Panc1 (cell line): ENCODE measurements at regions not wholly inside any gene's neighbourhood (a gene's known extent, or its start where the extent isn't known, plus 50 kb on each side); places are given as distances from the start of the nearest gene placed in this dataset.

Experiments
- ATAC-seq: fragments of 200-7000 bp; cut with Tn5 transposase; 2 replicates; pipeline ENCODE4 v1.9.1; 2020; ENCODE audit warnings: mild to moderate bottlenecking, moderate library complexity
- BruUV-seq: library from RNA; stranded (reverse); fragments of 400-500 nt; replicated peaks from 2 replicates; lab custom pipeline; 2021; lab: Mats Ljungman, UMichigan
- CTCF ChIA-PET: fragments of 300-600 bp; sonication (Branson Sonifier 250); formaldehyde crosslinking; loops from one replicate; lab custom pipeline; 2022; ENCODE audit warnings: antibody characterized with exemption; lab: Charles Lee
- POLR2A ChIA-PET: fragments of 300-600 bp; sonication (Branson Sonifier 250); formaldehyde crosslinking; loops from one replicate; lab custom pipeline; 2022; ENCODE audit warnings: antibody characterized with exemption; lab: Charles Lee
- DNase-seq: peaks from one replicate; pipeline ENCODE4 v3.0.0-alpha.2; 2010; ENCODE audit warnings: low read depth, low spot score
- H3K27ac ChIP-seq: 2 replicates; pipeline ENCODE4 v1.5.1; 2011; ENCODE audit warnings: mild to moderate bottlenecking, low read length, inconsistent platforms
- H3K27me3 ChIP-seq: fragments of 200-500 bp; sonication (Bioruptor generic); 2 replicates; pipeline ENCODE4 v1.6.0; 2014; ENCODE audit warnings: low read length, inconsistent platforms; ENCODE audit not compliant: control insufficient read depth, insufficient read depth
- H3K36me3 ChIP-seq: fragments of 200-500 bp; sonication (Bioruptor generic); 2 replicates; pipeline ENCODE4 v1.5.1; 2014; ENCODE audit warnings: inconsistent platforms, mild to moderate bottlenecking, low read length, moderate library complexity; ENCODE audit not compliant: control insufficient read depth, insufficient read depth
- H3K4me1 ChIP-seq: 2 replicates; pipeline ENCODE4 v1.5.1; 2011; ENCODE audit warnings: inconsistent platforms, mild to moderate bottlenecking, low read length, moderate library complexity; ENCODE audit not compliant: control insufficient read depth, insufficient read depth
- H3K4me3 ChIP-seq, 2 experiments: 2 replicates each; pipeline ENCODE4 v1.5.1; 2011 to 2012; ENCODE audit warnings: low read depth in 2 of 2, low read length in 2 of 2, mild to moderate bottlenecking in 2 of 2, inconsistent platforms in 1 of 2, moderate library complexity in 1 of 2
- H3K9me3 ChIP-seq: fragments of 200-500 bp; sonication (Bioruptor generic); 2 replicates; pipeline ENCODE4 v1.5.1; 2014; ENCODE audit warnings: low read depth, mild to moderate bottlenecking, inconsistent platforms, low read length, moderate library complexity; ENCODE audit not compliant: control insufficient read depth, insufficient read depth
- POLR2AphosphoS5 ChIP-seq: IDR thresholded peaks from 2 replicates; pipeline ENCODE4 v1.6.1; 2012; ENCODE audit warnings: mild to moderate bottlenecking, low read depth, low read length, moderate library complexity
- SIN3A ChIP-seq: IDR thresholded peaks from 2 replicates; pipeline ENCODE4 v1.6.1; 2012; ENCODE audit warnings: low read depth, mild to moderate bottlenecking, low read length, moderate library complexity, borderline replicate concordance; ENCODE audit not compliant: insufficient read depth
- TCF7L2 ChIP-seq: IDR thresholded peaks from 2 replicates; pipeline ENCODE4 v1.6.1; 2011; ENCODE audit warnings: mild to moderate bottlenecking, low read depth, low read length, inconsistent platforms
- in situ Hi-C: cut with HindIII; loops from 2 replicates; pipeline ENCODE4 v1.10.0; 2016; ENCODE audit warnings: low sequenced_read_pairs, low pct_unique_long_range_greater_than_20kb
- intact Hi-C: fragments of 100-400 bp; cut with micrococcal nuclease; formaldehyde crosslinking; loops from one replicate; pipeline ENCODE4 v1.10.0; 2022; ENCODE audit not compliant: unreplicated experiment
- TF ChIP-seq, protein P1 (sequence below), 2 experiments: IDR thresholded peaks; 2 replicates each; pipeline ENCODE4 v1.6.1; 2011 to 2012; ENCODE audit warnings: low read depth in 2 of 2, control low read depth in 1 of 2, low read length in 1 of 2, mild to moderate bottlenecking in 1 of 2, moderate library complexity in 1 of 2; ENCODE audit not compliant: insufficient read depth in 1 of 2
- TF ChIP-seq, protein P2 (sequence below): fragments of 450-650 bp; IDR thresholded peaks from 2 replicates; pipeline ENCODE4 v1.5.1; 2017; ENCODE audit warnings: mild to moderate bottlenecking

DNA sequence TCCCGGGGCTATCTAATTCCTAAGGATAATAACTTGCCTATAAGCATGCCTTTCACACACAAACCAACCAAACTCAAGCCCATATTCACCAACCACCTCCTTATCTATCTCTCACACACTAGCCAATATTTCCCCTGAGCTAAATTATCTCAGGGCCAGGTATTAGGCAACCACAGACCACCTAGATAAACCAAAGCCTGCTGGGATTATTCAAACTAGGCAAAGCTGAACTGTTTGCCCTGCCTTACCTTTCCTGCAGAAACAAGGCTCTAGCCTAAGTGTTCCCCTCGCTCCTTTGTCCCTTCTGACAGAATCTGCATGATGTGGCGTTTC, 114.7 kb upstream of the EEA1 start:
- H3K4me1 ChIP-seq, result no peaks in the 10 kb centered on the region
- no peaks in the 10 kb centered on the region for H3K9me3 ChIP-seq
- no peak overlapping the region for H3K27ac ChIP-seq
- no peaks in the 10 kb centered on the region for H3K27me3 ChIP-seq
- no TSS peak for BruUV-seq
- ChIA-PET CTCF (no interaction called here), POLR2A (no interaction called here)
- no peak overlapping the region for H3K4me3 ChIP-seq
- H3K36me3 ChIP-seq, result no peaks in the 10 kb centered on the region
- no peak for ATAC-seq
- in situ Hi-C loops, result no loop called here
- TF ChIP-seq, protein P1, sequence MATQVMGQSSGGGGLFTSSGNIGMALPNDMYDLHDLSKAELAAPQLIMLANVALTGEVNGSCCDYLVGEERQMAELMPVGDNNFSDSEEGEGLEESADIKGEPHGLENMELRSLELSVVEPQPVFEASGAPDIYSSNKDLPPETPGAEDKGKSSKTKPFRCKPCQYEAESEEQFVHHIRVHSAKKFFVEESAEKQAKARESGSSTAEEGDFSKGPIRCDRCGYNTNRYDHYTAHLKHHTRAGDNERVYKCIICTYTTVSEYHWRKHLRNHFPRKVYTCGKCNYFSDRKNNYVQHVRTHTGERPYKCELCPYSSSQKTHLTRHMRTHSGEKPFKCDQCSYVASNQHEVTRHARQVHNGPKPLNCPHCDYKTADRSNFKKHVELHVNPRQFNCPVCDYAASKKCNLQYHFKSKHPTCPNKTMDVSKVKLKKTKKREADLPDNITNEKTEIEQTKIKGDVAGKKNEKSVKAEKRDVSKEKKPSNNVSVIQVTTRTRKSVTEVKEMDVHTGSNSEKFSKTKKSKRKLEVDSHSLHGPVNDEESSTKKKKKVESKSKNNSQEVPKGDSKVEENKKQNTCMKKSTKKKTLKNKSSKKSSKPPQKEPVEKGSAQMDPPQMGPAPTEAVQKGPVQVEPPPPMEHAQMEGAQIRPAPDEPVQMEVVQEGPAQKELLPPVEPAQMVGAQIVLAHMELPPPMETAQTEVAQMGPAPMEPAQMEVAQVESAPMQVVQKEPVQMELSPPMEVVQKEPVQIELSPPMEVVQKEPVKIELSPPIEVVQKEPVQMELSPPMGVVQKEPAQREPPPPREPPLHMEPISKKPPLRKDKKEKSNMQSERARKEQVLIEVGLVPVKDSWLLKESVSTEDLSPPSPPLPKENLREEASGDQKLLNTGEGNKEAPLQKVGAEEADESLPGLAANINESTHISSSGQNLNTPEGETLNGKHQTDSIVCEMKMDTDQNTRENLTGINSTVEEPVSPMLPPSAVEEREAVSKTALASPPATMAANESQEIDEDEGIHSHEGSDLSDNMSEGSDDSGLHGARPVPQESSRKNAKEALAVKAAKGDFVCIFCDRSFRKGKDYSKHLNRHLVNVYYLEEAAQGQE (IDR thresholded peaks at IDR 0.05; ENCODE audit: insufficient read depth in 1 of 2, low read depth in 2 of 2, low read length in 1 of 2), result no peak
- TF ChIP-seq SIN3A (no peak), POLR2AphosphoS5 (no peak), TCF7L2 (no peak)
- TF ChIP-seq, protein P2, sequence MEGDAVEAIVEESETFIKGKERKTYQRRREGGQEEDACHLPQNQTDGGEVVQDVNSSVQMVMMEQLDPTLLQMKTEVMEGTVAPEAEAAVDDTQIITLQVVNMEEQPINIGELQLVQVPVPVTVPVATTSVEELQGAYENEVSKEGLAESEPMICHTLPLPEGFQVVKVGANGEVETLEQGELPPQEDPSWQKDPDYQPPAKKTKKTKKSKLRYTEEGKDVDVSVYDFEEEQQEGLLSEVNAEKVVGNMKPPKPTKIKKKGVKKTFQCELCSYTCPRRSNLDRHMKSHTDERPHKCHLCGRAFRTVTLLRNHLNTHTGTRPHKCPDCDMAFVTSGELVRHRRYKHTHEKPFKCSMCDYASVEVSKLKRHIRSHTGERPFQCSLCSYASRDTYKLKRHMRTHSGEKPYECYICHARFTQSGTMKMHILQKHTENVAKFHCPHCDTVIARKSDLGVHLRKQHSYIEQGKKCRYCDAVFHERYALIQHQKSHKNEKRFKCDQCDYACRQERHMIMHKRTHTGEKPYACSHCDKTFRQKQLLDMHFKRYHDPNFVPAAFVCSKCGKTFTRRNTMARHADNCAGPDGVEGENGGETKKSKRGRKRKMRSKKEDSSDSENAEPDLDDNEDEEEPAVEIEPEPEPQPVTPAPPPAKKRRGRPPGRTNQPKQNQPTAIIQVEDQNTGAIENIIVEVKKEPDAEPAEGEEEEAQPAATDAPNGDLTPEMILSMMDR, result no peak
- intact Hi-C loops, result no loop called here
- no peak for DNase-seq

DNA sequence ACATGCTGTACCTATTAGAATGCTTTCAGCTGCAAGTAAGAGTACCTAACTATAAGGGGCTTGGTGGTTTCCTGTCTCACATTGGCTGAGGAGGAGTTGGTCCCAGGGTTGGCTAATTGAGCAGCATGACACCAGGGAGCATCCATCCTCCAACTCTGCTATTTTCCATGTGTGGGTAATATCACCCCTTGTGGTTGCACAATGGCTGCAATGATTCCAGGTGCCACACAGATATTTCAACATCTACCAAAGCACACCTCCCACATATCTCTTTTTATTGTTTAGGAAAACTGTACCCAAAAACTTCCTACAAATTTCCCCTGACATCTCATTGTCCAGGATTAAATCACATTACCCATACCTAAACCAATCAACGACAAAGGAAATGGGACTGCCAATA, 118.0 kb upstream of the EEA1 start:
- no peak for TF ChIP-seq SIN3A
- TF ChIP-seq POLR2AphosphoS5, result no peak
- TF ChIP-seq, protein P1 (IDR thresholded peaks at IDR 0.05; ENCODE audit: insufficient read depth in 1 of 2, low read depth in 2 of 2, low read length in 1 of 2), result no peak
- TF ChIP-seq TCF7L2, result no peak
- TF ChIP-seq, protein P2, result no peak
- DNase-seq (no peak), ATAC-seq (no peak)
- in situ Hi-C loops (no loop called here), intact Hi-C loops (no loop called here)
- H3K9me3 ChIP-seq, result no peaks in the 10 kb centered on the region
- no peaks in the 10 kb centered on the region for H3K36me3 ChIP-seq
- H3K27ac ChIP-seq, result no peak overlapping the region
- H3K4me1 ChIP-seq, result no peaks in the 10 kb centered on the region
- H3K4me3 ChIP-seq, result no peak overlapping the region
- POLR2A ChIA-PET, result no interaction called here
- BruUV-seq, result no TSS peak
- H3K27me3 ChIP-seq, result no peaks in the 10 kb centered on the region
- CTCF ChIA-PET, result no interaction called here
